ENCODE measurements at regions not wholly inside any gene's neighbourhood (a gene's known extent, or its start where the extent isn't known, plus 50 kb on each side); places are given as distances from the start of the nearest gene placed in this dataset.

- TF ChIP-seq EZH2phosphoT487 (IDR thresholded peaks at IDR 0.05; ENCODE audit: borderline replicate concordance) (no peak), CTCF (conservative IDR thresholded peaks at IDR 0.05; ENCODE audit: low read length) (no peak)
- H3F3A ChIP-seq (ENCODE audit: low read depth): no peaks in the 10 kb centered on the region
- no peak overlapping the region for H2AFZ ChIP-seq (ENCODE audit: low read length)
- peaks cover 36% of the 10 kb centered on the region for H3K4me1 ChIP-seq (ENCODE audit: insufficient read depth, low read length, poor library complexity, severe bottlenecking)
- no peaks in the 10 kb centered on the region for H3K9me2 ChIP-seq (replicated peaks; ENCODE audit: low read depth, low read length)
- H4K20me1 ChIP-seq (ENCODE audit: insufficient read depth, low read length, poor library complexity, severe bottlenecking): peaks cover 32% of the 10 kb centered on the region
- peak overlapping the region; percentile 52 for H3K4me2 ChIP-seq (ENCODE audit: low read depth, low read length, poor library complexity, severe bottlenecking)
- H3K9me3 ChIP-seq (ENCODE audit: insufficient read depth, low read depth, low read length): no peaks in the 10 kb centered on the region
- peaks cover 24% of the 10 kb centered on the region; the same call in 1 of the 2 replicates for H3K36me3 ChIP-seq (ENCODE audit: insufficient read depth, low read length)
- no peaks in the 10 kb centered on the region for H3K27me3 ChIP-seq (ENCODE audit: insufficient read depth, low read length, poor library complexity, severe bottlenecking)
- peaks cover 95% of the 10 kb centered on the region for H3K79me2 ChIP-seq (ENCODE audit: insufficient read depth, low read length)
- no peak overlapping the region for H3K4me3 ChIP-seq (ENCODE audit: low read length, poor library complexity, severe bottlenecking)
- H3K9ac ChIP-seq (ENCODE audit: low read depth, low read length, poor library complexity, severe bottlenecking): peak overlapping the region; percentile 8
These were observed 89.6 kb upstream of the RIPOR2 start for GRCh38 chr6:25025248-25025918.

- no peak overlapping the region for H3K4me3 ChIP-seq (ENCODE audit: low read length, poor library complexity, severe bottlenecking)
- peak overlapping the region; percentile 8 for H3K9ac ChIP-seq (ENCODE audit: low read depth, low read length, poor library complexity, severe bottlenecking)
- H3K9me2 ChIP-seq (replicated peaks; ENCODE audit: low read depth, low read length): no peaks in the 10 kb centered on the region
- no peaks in the 10 kb centered on the region for H3F3A ChIP-seq (ENCODE audit: low read depth)
- H4K20me1 ChIP-seq (ENCODE audit: insufficient read depth, low read length, poor library complexity, severe bottlenecking): peaks cover 29% of the 10 kb centered on the region
- peaks cover 95% of the 10 kb centered on the region for H3K79me2 ChIP-seq (ENCODE audit: insufficient read depth, low read length)
- no peaks in the 10 kb centered on the region for H3K27me3 ChIP-seq (ENCODE audit: insufficient read depth, low read length, poor library complexity, severe bottlenecking)
- no peak for TF ChIP-seq CTCF (conservative IDR thresholded peaks at IDR 0.05; ENCODE audit: low read length)
- TF ChIP-seq EZH2phosphoT487 (IDR thresholded peaks at IDR 0.05; ENCODE audit: borderline replicate concordance): no peak
- no peak overlapping the region for H2AFZ ChIP-seq (ENCODE audit: low read length)
- H3K4me1 ChIP-seq (ENCODE audit: insufficient read depth, low read length, poor library complexity, severe bottlenecking): peaks cover 37% of the 10 kb centered on the region
- peak overlapping the region; percentile 52 for H3K4me2 ChIP-seq (ENCODE audit: low read depth, low read length, poor library complexity, severe bottlenecking)
- no peaks in the 10 kb centered on the region for H3K9me3 ChIP-seq (ENCODE audit: insufficient read depth, low read depth, low read length)
- peaks cover 28% of the 10 kb centered on the region; the same call in 1 of the 2 replicates for H3K36me3 ChIP-seq (ENCODE audit: insufficient read depth, low read length)
These were observed 90.2 kb upstream of the RIPOR2 start for GRCh38 chr6:25025919-25026301.

- Histone ChIP-seq H3K9me2 (replicated peaks; ENCODE audit: low read depth, low read length) (no peaks in the 10 kb centered on the region), H2AFZ (ENCODE audit: low read length) (no peak overlapping the region), H3F3A (ENCODE audit: low read depth) (no peaks in the 10 kb centered on the region), H3K4me3 (ENCODE audit: low read length, poor library complexity, severe bottlenecking) (no peak overlapping the region), H3K36me3 (ENCODE audit: insufficient read depth, low read length) (peaks cover 31% of the 10 kb centered on the region; the same call in 1 of the 2 replicates), H3K4me2 (ENCODE audit: low read depth, low read length, poor library complexity, severe bottlenecking) (peak overlapping the region; percentile 52), H3K9ac (ENCODE audit: low read depth, low read length, poor library complexity, severe bottlenecking) (peak overlapping the region; percentile 8), H3K9me3 (ENCODE audit: insufficient read depth, low read depth, low read length) (no peaks in the 10 kb centered on the region), H3K79me2 (ENCODE audit: insufficient read depth, low read length) (peaks cover 93% of the 10 kb centered on the region), H3K27me3 (ENCODE audit: insufficient read depth, low read length, poor library complexity, severe bottlenecking) (no peaks in the 10 kb centered on the region), H4K20me1 (ENCODE audit: insufficient read depth, low read length, poor library complexity, severe bottlenecking) (peaks cover 27% of the 10 kb centered on the region), H3K4me1 (ENCODE audit: insufficient read depth, low read length, poor library complexity, severe bottlenecking) (peaks cover 40% of the 10 kb centered on the region)
- TF ChIP-seq EZH2phosphoT487 (IDR thresholded peaks at IDR 0.05; ENCODE audit: borderline replicate concordance): no peak
- peak; percentile 7 for TF ChIP-seq CTCF (conservative IDR thresholded peaks at IDR 0.05; ENCODE audit: low read length)
These were observed 91.0 kb upstream of the RIPOR2 start for GRCh38 chr6:25026723-25027122.

All from Loucy (cell line).